ENCODE measurements at regions not wholly inside any gene's neighbourhood (a gene's known extent, or its start where the extent isn't known, plus 50 kb on each side); places are given as distances from the start of the nearest gene placed in this dataset.

GRCh38 chr13:58080806-58081205 lies 449.3 kb downstream of the PCDH17 start:
- no peak for TF ChIP-seq POLR2A (IDR thresholded peaks at IDR 0.05)
- TF ChIP-seq CTCF (IDR thresholded peaks at IDR 0.05): no peak
- TF ChIP-seq POLR2AphosphoS5 (IDR thresholded peaks at IDR 0.05): no peak
- TF ChIP-seq EP300 (IDR thresholded peaks at IDR 0.05): no peak

Measured in upper lobe of left lung (tissue), 4 donors.